Right lobe of liver (tissue), 4 donors: ENCODE measurements at regions not wholly inside any gene's neighbourhood (a gene's known extent, or its start where the extent isn't known, plus 50 kb on each side); places are given as distances from the start of the nearest gene placed in this dataset.

ENCODE experiments used
- POLR2A ChIP-seq: fragments of 450-650 bp; IDR thresholded peaks from one replicate; pipeline ENCODE4 v1.6.1; 2017; ENCODE audit warnings: antibody characterized with exemption, mild to moderate bottlenecking
- TF ChIP-seq, protein P1 (sequence below), 4 donors: fragments of 200-600 bp in 3 of 4; fragments of 450-650 bp in 1 of 4; IDR thresholded peaks; one replicate each; pipeline versions ENCODE4 v1.5.1 to v1.8.0; 2016 to 2022; ENCODE audit warnings: antibody characterized with exemption in 4 of 4, mild to moderate bottlenecking in 2 of 4
- donor health status: DM: no; HTN: no; CAD: no.
- donor health status: DM: no; HTN: no; CAD: no.
- donor health status: DM: no; HTN: yes; CAD: no.

- no peak for TF ChIP-seq POLR2A
- TF ChIP-seq, protein P1, sequence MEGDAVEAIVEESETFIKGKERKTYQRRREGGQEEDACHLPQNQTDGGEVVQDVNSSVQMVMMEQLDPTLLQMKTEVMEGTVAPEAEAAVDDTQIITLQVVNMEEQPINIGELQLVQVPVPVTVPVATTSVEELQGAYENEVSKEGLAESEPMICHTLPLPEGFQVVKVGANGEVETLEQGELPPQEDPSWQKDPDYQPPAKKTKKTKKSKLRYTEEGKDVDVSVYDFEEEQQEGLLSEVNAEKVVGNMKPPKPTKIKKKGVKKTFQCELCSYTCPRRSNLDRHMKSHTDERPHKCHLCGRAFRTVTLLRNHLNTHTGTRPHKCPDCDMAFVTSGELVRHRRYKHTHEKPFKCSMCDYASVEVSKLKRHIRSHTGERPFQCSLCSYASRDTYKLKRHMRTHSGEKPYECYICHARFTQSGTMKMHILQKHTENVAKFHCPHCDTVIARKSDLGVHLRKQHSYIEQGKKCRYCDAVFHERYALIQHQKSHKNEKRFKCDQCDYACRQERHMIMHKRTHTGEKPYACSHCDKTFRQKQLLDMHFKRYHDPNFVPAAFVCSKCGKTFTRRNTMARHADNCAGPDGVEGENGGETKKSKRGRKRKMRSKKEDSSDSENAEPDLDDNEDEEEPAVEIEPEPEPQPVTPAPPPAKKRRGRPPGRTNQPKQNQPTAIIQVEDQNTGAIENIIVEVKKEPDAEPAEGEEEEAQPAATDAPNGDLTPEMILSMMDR (IDR thresholded peaks at IDR 0.05), result no peak
Observed at GRCh38 chr5:122541388-122541787, 229.4 kb downstream of the SNCAIP start.
